ENCODE measurements at regions not wholly inside any gene's neighbourhood (a gene's known extent, or its start where the extent isn't known, plus 50 kb on each side); places are given as distances from the start of the nearest gene placed in this dataset.

DNA sequence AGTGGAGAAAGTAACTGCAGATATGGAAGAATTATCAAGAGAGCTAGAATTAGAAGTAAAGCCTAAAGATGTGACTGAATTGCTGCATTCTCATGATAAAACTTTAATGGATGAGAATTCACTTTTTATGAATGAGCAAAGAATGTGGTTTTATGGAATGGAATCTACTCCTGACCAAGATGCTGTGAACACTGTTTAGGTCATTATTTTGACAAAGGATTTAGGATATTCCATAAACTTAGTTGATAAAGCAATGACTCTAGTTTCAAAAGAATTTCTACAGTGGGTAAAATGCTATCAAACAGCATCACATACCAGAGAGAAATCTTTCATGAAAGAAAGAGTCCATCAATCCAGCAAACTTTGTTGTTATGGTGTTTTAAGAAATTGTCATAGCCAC, 1317.7 kb upstream of the ACVR2A start:
- no peak for DNase-seq (ENCODE audit: low read depth, low spot score)

- no peak for DNase-seq (ENCODE audit: low read depth, low spot score)
These were observed 1321.6 kb upstream of the ACVR2A start for GRCh38 chr2:146523196-146523595.

DNA sequence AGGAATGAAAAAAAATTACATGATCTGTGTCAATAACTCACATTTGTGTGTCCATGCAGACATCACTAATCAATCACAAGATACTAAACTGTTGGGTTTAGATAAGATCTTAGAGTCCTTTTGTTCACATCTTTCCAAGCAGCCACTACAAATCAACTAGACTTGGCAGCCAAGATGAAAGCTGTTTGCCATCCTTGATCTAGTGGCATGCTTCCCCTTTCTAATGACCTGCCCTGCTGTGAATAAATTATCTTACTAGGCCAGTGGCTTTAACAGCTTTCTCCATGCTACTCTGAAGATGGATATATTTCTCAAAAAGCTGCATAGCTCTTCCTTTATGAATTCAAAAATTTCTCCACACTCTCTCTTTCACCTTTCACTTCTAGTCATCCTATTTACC, 1338.0 kb upstream of the ACVR2A start:
- no peak for DNase-seq (ENCODE audit: low read depth, low spot score)

DNA sequence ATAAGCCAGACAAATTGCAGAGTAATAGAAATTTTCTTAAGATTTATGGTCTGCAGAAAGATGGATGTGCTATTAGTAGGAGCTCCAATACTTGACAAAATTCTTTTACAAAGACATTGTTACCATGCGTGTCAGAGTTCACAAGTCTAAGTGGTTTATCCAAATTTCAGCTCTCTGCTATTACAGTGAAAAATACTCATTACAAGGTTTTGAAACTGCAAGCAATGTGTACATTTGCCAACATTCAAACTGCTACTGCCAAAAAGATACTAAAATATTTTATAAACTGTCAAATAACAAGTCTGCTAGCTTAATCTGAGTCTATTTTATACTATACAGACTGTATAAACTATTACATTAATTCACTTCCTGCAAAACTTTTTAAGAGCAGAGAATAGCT, 1341.5 kb upstream of the ACVR2A start:
- DNase-seq (ENCODE audit: low read depth, low spot score), result no peak

- DNase-seq (ENCODE audit: low read depth, low spot score), result no peak
These were observed 1348.6 kb upstream of the ACVR2A start for GRCh38 chr2:146496248-146496647.

DNA sequence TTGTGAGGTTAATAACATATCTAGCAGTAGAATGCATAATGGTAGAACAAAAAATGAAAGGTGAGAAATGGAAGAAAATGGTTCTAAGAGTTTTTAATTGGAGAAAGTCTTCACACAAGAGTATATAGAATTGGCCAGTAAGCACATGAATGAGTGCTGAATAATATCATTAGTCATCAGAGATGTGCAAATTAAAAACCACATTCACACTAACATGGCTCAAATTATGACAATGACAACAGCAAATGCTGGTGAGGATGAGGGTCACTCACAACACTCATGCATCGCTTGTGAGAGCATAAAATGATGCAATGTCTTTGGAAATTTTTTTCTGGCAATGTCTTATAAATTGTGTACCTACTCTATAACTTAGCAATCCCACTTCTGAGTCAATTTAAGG, 1355.4 kb upstream of the ACVR2A start:
- DNase-seq (ENCODE audit: low read depth, low spot score), result no peak

- DNase-seq (ENCODE audit: low read depth, low spot score), result no peak
These were observed 1363.2 kb upstream of the ACVR2A start for GRCh38 chr2:146481629-146482028.

GRCh38 chr2:146477383-146477782, 1367.4 kb upstream of the ACVR2A start:
- DNase-seq (ENCODE audit: low read depth, low spot score), result no peak

- DNase-seq (ENCODE audit: low read depth, low spot score), result no peak
These were observed 1376.3 kb upstream of the ACVR2A start for GRCh38 chr2:146468578-146468977.

DNA sequence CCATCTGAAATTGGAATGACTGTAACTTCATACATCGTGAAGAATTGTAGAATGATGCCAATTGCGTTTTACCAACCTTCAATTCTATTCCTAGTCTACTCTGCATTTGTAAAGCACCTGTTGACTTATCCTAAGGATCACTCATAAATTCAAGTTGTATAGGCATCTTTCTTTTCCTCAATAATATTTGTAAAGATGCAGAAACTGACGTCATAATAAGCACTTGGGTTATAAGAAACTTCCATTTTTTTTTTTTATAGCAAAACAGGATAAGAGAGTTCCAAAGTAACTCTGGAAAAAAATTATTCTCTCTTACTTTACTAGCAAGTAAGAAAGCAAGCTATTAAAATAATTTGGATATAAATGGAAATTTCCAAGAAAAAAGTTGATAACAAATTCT, 1377.4 kb upstream of the ACVR2A start:
- DNase-seq (ENCODE audit: low read depth, low spot score), result no peak

DNA sequence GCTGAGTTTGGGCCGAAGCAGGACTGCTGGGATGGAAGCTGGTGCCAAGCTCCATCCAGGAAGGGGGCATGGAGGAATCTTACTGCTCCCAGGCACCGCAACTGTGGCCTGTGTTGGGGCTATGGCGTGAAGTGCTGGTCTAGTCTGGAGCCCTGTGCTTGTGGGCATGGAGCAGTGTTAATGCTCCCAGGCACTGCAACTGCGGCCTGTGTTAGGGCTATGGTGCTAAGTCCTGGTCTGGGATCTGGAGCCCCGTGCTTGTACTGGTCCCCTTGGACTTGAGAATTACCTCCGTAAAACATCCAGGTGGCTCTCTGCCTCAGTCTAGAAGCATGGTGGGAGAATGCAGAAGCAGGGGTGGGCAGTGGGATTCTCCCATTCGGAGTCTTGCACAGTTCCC, 1379.4 kb upstream of the ACVR2A start:
- DNase-seq (ENCODE audit: low read depth, low spot score), result no peak

DNA sequence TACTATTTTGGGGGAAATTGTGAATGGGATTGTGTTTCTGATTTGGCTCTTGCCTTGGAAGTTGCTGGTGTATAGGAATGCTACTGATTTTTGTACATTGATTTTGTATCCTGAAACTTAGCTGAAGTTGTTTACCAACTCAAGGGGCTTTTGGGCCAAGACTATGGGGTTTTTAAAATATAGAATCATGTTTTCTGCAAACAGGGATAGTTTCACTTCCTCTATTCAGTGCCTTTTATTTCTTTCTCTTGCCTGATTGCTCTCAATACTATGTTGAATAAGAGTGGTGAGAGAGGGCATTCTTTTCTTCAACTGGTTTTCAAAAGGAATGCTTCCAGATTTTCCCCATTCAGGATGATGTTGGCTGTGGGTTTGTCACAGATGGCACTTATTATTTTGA, 1383.8 kb upstream of the ACVR2A start:
- no peak for DNase-seq (ENCODE audit: low read depth, low spot score)

DNA sequence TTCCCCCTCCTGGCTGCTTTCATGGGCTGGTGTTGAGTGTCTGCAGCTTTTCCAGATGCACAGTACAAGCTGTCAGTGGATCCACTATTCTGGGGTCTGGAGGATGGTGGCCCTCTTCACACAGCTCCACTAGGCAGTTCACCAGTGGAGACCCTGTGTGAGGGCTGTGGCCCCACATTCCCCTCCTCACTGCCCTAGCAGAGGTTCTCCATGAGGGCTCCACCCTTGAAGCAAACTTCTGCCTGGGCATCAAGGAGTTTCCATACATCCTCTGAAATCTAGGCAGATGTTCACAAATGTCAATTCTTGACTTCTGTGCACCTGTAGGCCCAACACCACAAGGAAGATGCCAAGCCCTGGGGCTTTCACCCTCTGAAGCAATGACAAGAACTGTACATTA, 1386.2 kb upstream of the ACVR2A start:
- DNase-seq (ENCODE audit: low read depth, low spot score), result no peak

- no peak for DNase-seq (ENCODE audit: low read depth, low spot score)
These were observed 1387.6 kb upstream of the ACVR2A start for GRCh38 chr2:146457221-146457620.

- DNase-seq (ENCODE audit: low read depth, low spot score), result no peak
These were observed 1389.5 kb upstream of the ACVR2A start for GRCh38 chr2:146455325-146455724.

DNA sequence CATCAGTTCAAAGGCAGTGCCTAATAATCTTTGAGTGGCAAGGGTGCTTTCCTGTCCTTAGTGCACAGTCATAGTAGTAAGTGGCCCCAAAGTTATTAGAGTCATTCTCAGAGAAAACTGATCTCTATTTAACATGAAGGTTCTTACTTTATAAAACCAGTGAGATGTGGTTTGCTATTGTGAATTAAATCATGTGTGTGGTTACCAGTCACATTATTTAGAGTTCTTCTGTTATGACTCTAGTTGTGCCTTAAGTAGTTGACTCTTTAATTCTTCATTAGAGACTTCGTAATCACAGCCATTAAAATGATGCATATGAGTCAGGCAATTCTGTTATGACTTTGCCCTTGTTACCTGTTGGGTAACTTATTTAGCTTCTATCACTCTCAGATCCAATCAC, 1392.9 kb upstream of the ACVR2A start:
- DNase-seq (ENCODE audit: low read depth, low spot score), result no peak

DNA sequence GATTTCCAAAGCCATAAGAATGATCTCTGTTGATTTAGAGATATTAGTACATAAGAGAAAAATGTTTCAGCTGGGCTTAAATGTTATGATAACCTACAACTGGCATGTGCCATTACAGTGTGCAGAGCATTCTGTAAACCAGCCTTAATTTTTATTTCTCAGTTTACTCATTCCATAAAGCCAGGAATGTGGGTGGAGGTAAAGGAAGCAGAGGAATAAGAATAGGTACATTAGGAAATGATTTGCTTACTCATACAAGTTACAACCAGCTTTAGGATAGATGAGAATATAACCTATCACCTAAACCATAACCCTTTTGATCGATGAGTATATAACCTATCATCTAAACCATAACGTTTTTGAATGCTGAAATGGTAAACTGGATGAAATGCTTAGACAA, 1394.7 kb upstream of the ACVR2A start:
- DNase-seq (ENCODE audit: low read depth, low spot score), result no peak

GRCh38 chr2:146444987-146445386, 1399.8 kb upstream of the ACVR2A start:
- no peak for DNase-seq (ENCODE audit: low read depth, low spot score)

DNA sequence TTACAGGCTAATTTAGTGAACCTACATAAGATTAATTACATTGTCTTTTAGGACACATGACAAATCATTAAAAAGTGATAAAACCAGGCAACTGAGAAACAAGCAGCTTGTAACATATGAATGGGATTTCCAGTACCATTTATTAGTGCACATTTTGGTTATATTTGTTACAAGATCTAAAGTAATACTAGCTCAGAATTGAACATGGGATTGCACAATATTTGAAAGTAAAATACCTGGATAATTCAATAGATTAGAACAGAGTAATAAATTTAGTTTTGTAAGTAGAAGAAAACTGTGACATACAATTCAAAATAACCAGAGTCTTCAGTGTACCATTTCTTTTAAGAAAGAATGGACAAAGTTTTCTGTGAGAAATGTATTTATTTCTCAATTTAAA, 1400.7 kb upstream of the ACVR2A start:
- DNase-seq (ENCODE audit: low read depth, low spot score), result no peak

GRCh38 chr2:146438246-146438645, 1406.6 kb upstream of the ACVR2A start:
- no peak for DNase-seq (ENCODE audit: low read depth, low spot score)

DNA sequence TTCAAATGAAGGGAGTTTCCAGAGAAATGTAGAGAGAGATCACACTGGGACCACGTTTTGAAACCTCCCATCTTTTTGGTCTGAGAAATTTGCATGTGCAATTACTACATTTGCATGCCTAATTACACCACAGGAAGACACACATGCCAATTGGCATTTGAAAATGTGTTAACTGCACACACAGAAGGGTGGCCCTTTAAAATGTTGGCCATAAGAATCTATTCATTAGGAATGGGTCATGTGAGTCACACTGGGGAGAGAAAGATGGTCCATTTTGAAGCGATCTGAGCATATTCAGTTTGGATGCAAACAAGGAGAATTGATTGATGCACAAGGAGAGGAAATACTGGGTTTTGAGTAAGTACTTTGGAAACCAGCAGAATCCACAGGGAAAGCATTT, 1407.1 kb upstream of the ACVR2A start:
- no peak for DNase-seq (ENCODE audit: low read depth, low spot score)

- DNase-seq (ENCODE audit: low read depth, low spot score), result no peak
These were observed 1411.5 kb upstream of the ACVR2A start for GRCh38 chr2:146433116-146433875.

DNA sequence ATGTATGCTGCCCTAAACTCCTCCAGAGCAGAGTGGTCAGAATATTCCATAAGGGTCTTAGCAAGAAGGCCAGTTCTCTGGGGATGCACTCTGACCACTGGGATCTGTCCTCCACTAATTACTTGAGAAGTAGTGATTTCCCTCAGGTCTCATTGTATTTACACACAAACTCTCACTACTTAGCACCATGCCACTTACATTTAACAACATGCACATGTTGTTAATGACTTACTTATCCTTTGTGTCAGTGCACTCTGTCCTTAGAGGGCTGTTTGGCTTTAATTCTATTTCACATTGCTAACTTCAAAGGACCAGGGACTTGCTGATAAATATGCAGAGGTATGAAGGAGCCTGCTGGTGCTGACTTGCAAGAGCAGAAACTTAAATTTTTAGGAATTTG, 1415.5 kb upstream of the ACVR2A start:
- no peak for DNase-seq (ENCODE audit: low read depth, low spot score)

DNA sequence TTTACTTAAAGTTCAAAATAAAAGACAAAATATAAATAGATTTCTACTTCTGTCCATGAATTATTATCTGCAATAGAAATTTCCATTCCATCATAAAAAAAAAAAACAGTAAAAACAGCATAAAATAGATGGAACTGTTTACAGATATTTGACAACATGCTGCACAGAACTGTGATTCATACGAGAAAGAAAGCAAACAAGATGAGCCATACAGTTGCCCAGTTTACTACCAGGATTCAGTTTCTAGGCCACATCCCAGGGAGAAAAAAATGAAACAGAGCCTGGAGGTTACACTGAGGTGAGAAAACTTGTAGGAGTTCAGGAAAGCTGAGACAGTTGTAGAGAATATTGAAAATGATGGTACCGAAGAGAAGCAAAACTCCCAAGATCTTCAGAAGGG, 1426.9 kb upstream of the ACVR2A start:
- DNase-seq (ENCODE audit: low read depth, low spot score), result no peak
